ENCODE measurements at regions not wholly inside any gene's neighbourhood (a gene's known extent, or its start where the extent isn't known, plus 50 kb on each side); places are given as distances from the start of the nearest gene placed in this dataset.
A peak's percentile ranks its signal among the peaks of the same experiment; 100 is the strongest.

DNA sequence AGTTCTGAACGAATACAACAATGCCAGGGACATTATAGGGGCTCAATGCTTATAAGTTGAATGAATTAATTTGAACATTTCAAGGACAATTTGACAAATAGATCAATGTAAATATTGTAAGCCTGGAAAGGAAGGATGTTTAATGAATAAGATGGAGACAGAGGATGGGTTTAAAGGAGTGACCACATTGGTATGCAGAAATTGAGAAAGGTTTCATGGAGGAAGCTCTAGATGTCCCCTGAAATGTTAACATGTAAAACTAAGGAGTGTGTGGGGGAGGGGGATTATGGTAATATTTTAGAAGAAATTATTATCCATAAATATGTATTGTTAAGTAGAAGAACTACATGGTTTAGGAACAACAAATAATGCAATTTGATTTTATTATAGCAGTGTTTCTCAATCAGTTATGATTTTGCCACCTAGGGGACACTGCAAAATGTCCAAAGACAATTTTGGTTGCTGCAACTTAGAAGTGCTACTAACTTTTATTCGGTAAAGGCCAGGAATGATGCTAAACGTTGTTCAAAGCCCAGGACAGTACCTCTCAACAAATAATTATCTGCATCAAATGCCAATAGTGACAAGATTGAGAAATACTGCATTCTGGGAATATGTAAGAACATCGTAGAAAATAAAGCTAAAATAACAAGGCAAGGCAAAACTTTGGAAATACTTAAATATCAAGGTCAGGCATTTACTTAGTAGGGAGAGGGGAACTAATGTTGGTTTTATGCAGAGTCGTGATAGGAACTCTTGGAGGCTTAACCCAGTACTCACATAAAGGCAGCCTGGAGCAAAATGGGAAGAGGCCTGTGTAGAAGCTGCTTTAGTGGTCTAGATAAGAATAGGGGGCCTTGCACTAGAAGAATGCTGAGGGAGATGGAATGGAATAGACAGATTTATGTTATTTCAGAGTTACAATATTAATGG is 686.9 kb upstream of the CITED2 start:
- no peak for DNase-seq

DNA sequence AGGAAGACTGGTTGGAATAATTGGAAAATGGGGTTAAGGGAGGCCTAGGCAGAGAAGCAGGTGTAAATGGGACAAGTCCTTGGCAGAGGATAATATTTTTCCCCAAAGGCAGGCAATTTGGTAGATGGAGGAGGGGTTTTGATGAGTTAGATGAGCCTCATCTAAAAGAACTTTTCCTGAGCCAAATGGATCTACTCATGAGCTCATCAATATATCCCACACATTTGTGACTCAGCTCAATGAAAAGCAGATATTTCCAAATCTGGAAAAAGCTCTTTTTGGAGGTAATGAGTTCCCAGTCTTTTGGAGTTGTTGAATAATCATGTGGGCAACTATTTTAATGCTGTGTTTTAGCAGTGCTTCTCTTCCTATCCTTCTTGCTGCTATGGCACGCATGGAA is 685.5 kb upstream of the CITED2 start:
- DNase-seq = no peak

DNA sequence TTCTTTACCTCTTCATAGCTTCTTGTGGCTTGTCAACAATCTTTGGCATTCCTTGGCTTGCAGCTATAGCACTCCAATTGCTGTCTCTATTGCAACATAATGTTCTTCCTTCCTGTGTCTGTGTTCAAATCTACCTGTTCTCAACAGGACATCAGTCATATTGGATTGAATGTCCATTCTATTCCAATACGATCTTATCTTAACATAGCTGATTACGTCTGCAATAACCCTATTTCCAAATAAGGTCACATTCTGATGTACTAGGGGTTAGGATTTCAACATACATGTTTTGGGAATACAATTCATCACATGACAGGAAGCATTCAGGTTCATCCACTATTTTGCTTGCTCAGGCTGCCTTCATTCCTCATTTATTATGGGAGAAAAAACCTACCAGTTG is 684.4 kb upstream of the CITED2 start:
- no peak for DNase-seq

DNA sequence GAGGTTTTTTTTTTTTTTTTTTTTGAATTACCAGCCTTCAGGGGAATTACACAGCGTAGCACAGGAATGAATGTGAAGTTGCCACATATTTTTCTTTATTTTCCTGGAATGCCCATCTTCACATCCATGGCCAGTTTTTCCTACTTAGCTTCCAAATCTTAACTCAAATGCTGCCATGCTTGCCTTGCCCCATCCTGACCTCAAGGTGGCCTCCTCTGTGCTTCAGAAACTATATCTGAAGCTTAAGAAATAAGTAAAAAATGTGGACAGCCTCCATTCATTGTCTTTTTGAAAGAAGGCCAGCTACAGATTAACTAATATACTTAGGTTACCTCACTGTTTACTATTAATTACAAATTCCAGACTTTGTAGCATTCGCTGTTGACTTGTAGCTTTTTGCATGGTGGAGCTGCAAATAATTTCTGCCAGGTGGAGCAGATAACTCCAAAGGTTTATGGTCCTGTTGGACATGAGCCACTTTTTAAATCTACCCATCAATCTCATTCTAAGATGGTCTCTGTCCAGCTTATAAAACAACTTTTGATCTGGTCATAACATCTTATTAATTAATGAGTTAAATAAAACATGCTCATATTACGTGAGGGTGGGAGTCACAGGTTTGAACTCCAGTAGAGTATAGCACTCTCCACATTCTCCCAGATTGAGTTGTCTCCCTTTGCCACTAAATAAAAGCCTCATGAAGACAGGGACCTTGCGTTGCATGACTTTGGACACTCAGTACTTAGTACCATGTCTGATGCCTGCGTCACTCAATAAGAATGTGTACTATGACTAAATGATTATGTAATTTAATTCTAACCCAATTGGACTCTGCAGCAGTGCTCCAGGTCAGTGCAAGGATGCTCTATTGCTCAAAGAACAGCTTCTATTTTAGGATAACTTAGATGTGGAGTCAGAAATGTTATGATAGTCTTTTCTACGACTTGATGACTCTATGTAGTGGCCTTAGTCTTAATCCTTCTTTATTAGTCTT is 678.6 kb upstream of the CITED2 start:
- peak in 1 of 2 experiments; percentile 31 for DNase-seq

DNA sequence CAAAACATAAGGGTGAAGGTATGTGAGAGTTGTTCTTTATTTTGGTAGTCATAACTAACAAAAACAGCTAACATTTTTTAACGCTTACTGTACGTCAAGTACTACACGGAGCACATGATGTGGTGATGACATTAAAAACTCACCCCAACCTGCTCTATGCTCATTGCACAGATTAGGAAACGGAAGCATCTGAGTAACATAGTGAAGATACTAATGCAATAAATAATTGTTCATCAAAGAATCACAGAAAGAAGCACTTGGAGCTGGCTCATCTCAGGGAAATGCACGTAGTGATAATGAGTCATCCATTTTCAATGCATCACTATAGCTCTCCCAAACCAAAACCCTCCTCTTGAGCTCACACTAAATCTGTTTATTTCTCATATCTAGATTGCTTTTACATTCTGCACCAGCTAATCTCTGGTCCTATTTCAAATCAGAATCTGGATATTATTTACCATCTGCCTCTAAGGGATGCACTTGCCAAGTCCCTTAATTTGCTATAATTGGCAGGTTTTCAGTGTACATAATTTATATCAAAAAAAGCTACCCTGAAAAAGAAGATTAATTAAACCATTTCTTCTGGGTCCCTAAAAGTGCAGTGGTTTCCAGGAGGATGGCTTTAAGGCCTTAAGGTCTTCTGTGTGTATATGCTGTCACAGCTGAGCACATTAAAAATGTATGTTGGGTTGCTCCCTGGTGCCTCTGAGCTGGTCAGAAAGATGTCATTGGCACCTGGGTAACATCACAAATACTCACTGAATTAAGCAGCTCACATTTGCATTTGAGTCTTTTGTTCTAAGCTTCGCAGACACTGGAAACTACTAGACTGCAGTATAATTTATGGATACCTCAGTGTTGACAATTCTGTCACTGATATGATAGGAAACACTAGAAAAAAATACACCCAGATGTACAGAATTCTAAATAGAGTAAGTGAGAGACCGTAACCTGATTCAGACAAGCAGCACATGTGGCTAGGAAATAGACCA is 677.4 kb upstream of the CITED2 start:
- peak; percentile 52 to 65 for DNase-seq

DNA sequence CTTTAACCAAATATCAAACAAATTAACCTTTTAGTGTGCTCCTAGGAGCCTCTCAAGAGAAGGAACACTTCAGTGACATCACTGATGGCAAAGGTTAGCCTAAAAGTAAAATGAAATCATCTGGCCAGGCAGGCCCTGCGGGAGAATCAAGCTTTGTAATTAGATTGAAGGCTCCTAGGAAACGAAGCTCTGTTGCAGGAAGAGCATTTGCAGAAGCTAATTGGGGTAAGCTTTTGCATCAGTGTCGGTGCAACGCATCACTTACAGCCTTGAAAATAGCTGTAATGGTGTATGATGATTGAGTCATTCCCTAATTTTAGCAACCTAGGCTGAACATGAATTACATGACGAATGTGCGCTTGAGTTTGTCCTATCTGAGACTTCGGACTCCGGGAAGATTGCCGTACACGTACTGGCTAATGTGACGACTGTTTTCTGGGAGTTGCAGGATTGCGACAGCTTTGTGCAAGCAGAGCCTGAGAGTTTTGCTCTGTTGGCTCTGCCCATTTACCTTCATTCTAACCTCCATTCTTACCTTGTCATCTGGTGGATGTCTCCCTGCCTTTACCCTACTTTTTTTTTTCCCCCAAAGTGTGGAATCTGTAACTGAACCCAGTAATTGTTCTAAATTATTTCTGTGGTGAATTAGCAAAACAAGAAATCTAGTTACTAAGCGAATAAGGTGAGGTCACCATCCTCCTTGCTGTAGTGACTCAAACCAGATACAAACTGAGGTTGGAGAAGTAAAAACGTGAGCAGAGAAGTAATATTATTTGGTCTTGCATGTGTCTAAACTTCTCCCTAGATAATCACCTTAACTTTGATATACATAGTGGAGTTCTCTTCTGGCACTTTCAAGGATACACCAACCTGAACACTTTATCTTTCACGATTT is 675.9 kb upstream of the CITED2 start:
- DNase-seq = no peak

DNA sequence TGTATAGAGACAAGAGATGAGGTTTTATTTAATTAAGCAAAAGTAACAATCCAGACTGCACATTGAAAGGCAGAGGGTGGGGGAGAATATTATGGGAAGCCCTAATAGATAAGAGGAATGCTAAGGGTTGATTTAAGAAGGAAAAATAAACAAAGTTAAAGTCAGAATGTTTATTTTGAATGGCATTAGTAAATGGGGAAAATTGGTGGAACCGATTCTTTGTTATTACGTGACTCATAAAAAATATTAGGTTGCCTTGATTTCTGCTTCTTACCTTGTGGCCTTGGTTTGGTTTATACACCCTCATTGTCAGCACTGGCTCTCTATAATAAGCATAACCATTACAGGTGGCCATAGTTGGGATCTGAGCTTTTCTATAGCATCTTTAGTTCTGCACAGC is 674.8 kb upstream of the CITED2 start:
- no peak for DNase-seq

DNA sequence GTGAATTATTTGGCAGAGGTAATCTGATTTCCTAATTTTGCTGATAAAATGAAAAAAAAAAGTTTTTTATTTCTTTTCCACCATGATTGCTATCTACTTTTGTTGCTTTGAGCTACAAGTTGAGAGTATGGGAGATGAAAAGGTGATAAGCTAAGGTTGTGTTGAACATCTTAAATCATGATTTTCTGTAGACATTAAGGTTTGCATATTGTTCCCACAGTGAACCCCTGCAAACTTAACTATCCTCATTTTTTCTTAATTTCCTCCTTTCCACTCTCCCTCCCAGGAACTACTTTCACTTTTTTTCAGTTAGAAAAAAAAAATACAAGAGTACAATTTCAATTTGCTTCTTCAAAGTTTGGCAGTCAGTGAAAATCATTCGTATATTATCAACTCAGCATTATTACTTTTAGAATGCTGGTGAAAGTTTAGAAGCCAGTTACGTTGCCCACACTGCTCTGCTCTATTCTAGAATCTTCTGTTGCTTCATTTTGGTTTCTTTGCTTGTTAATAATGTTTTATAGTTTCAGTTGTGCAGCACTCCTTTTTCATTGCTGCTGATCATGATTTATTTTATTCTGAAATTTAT is 673.8 kb upstream of the CITED2 start:
- no peak for DNase-seq

DNA sequence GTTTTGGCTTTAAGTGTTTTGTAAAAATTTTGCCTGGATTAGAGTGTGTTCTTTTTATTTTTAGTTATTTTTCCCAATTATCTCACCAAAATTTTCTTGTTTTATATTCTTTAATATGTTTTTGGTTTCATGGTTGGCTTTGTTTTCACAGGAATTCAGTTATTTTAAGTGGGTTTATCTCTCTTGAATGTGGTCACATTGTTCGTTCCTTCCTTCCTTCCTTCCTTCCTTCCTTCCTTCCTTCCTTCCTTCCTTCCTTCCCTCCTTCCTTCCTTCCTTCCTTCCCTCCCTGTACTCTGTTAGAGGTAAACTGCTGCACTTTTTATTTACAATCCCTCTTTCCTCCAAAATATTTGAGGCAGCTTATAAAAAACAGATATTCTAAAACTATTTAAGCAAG is 672.9 kb upstream of the CITED2 start:
- DNase-seq = no peak

DNA sequence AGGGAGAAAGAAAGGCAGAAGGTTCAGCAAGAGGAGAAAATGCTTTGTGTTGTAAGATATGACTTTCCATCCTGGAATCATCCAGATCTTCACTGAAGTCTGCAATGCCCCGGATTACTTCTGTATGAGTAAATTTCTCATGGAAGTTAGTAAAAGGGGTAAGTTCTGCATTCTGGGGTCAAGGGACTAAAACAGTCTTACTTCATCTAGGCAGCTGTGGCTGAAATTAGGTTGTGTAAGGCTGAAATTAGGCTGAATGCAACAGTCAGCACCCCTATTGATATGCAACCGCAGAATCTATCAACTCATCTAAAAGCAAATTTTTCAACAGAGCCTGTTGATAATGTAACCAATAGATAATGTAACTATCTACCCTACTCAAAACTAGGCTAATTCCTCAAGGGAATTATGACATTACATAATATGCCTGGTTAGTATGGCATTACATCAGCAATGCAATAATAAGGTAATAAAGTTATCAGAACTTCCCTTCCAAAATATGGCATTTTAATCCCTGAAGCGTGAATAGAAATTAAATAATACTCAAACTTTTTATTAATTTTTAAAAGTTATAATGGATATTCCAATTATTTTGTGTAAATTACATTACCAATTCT is 671.7 kb upstream of the CITED2 start:
- no peak for DNase-seq

DNA sequence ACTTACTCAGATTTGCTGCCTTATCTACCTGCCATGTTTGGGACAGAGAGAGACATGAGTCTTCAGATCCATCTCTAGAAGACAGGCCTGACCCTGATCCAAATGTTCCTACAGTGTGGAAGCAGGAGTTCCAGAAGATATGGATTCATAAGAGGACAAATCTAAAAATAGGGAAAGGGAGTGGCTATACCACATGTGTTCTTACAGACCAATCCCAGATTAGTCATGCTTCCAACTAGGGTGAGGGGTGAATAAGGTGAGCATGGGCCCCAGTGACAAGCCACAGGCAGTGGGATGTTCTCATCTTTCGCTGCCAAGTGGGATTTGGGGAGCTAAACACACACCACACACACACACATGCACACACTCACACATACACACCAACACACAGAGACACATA is 670.7 kb upstream of the CITED2 start:
- DNase-seq = no peak

DNA sequence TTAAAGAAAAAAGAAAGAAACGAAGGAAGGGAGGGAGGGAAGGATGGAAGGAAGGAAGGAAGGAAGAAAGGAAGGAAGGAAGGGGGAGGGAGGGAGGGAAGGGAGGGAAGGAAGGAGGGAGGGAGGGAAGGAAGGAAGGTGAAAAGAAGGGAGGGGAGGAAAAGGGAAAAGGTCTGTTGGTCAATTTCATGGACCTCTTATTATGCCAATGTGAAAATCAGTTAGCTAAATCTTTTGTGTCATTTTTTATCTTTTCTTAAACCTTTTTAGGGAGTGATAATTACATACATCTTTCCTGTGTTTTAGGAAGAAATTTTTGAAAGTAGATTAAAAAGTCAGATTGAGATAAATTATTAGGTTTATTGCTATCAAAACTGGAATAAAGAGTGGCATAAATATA is 670.2 kb upstream of the CITED2 start:
- DNase-seq = no peak

DNA sequence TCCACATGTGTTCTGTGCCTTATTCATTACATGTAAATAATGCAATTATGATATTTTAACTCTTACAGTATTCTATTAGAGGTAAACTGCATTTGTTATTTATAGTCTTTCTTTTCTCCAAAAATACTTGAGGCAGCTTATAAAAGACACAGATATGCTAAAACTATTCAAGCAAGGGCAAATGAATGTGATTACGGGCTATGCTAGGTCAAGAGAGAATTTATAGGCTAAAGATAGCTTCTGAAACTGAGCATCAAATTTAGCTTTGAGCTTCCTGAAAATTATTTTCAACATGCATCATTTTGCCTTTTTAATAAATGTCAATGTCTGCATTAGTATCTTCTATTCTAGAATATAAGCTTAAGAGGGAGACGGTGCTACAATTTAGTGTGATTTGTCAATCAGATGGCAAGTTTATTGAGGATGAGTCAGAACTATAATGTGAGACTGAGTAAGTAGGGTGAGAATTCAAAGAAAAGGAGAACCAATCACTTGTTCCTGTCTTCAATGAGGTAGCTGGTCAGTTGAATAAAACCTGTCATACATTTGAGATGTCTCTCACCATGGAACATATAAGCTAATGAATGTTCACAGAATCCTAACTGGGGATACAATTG is 669.4 kb upstream of the CITED2 start:
- no peak for DNase-seq

DNA sequence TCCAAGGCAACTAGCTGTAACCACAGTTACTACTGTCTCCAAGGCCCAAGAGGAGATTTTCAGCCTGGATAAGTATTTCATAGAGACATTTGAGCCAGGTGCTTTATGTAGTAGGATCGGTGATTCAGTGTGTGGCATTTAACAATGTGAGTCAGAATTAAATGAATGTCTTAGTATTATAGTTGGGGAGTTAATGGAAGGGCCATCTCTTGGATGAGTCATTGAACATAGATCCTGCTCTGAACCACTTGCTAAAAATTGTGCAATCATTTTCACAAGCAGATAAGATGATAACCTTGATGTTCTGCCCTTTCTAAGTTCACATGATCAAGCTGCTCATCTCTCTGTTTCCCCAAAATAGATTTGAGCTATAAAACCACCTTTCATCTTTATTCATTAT is 668.9 kb upstream of the CITED2 start:
- DNase-seq = no peak

DNA sequence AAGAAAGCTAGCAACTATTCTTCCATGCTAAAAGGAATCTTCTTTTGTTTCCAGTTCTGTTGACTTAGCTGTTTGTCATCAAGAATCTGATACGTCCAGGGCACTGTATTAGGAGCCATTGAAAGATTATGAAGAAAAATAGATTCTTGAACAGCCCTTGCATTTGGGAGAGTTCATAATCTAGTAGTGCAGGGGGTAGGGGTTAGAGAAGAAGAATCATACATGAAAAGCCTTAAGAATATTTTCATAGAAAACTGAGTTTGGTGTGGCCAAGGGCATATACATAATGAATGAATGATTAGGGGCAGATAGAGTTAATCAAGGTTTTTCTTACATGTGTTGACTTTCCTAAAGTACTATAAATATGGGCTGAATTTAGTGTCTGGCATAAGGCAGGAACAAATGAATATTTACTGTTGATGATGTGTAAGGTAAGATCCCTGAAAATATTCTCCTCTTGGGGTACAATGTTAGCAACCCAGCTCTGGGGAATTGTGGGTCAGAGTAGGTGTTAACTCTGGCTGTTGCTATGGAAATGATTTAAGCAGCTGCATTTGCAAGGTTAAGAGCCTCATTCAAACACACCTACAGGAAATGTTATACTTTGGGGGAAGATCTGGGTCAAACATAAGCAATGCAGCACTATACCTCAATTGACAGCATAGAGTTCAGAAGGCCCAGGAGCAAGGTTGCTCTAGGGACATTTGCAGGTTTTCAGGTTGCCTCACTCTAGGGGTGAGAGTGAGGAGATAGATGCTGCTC is 667.3 kb upstream of the CITED2 start:
- DNase-seq = no peak

DNA sequence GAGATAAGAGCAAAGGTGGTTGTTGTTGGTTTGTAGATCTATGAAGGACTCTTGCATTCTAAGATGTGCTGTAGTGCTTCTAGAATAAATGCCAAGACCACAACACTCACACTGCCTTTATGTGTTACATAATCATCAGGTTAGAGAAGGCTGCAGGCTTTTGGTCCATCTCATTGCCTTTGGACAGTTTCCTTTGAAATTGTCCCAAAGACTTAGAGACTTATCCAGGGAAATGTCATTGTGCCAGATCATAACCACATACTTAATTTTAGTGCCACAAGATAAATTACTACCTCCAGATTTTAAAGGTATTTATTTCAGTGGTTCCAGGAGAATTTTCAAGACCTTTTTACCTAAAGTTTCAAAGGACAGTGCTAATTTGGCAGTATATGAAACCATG is 666.6 kb upstream of the CITED2 start:
- no peak for DNase-seq

DNA sequence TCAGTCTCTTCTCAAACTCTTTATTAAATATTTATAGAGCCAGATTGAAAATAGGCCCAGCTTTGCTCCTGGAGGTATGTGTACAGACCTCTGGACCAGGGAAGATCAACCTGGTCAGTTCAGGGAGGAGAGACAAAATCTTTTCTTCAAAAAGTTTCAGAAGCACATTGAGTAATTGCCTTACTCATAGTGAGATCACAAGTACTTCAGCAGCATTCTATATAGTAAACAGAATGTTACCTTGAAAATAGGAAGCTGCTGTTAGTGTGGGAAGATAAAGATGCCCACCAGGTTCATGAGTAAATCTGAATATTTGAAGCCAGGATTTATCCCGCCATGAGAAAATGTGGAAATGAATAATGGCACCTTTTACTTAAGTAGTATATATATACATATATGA is 665.9 kb upstream of the CITED2 start:
- DNase-seq = no peak

DNA sequence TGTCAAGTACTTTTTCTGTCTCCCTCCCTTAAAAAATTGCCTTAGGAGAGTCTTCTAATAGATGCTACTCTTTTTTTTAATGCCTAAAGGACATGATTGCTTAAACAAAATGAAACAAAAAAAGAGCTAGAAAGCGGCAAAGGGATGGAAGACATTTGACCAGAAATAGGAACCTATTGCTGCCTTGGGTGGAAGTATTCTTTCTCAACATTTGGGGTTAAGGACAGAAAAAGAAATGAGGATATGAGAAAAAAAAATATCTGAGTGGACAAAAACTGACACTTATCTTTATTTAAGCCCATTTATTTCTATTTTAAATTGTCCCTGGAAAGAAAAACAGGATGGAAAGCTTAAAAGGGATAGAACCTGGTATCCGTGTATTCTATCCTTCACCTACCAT is 664.9 kb upstream of the CITED2 start:
- no peak for DNase-seq

DNA sequence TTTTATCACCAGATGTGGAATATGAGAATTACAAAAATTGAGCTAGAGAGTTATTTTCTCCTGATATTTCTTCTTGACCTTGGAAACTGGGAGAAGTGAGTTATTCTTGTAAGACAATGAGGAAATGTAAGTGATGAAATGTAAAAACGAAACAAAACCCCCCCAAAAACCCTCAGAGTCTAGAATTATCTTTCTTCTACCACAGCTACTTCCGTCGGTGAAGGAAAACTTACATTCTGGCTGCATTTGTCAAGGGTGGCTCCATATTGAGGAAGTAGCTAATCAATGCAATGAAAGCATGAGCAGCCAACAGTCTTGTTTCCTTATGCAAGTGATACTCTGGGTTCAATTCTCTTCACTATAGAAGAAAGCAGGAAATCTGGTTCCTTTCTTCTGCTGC is 661.7 kb upstream of the CITED2 start:
- DNase-seq = no peak

Data from NCI-H526 (cell line).